ENCODE measurements at regions not wholly inside any gene's neighbourhood (a gene's known extent, or its start where the extent isn't known, plus 50 kb on each side); places are given as distances from the start of the nearest gene placed in this dataset.

- H3K4me1 Mint-ChIP-seq (ENCODE audit: low read depth) = no peaks in the 10 kb centered on the region
- no peaks in the 10 kb centered on the region for H3K9me3 Mint-ChIP-seq (ENCODE audit: low read depth)
- H3K4me3 Mint-ChIP-seq = no peak overlapping the region
- H3K27me3 Mint-ChIP-seq = peaks cover 2% of the 10 kb centered on the region
- no peaks in the 10 kb centered on the region for H3K36me3 Mint-ChIP-seq
- no peak overlapping the region for H3K27ac Mint-ChIP-seq
Observed at GRCh38 chr6:47159763-47160162, 117.6 kb upstream of the ADGRF1 start.

DNA sequence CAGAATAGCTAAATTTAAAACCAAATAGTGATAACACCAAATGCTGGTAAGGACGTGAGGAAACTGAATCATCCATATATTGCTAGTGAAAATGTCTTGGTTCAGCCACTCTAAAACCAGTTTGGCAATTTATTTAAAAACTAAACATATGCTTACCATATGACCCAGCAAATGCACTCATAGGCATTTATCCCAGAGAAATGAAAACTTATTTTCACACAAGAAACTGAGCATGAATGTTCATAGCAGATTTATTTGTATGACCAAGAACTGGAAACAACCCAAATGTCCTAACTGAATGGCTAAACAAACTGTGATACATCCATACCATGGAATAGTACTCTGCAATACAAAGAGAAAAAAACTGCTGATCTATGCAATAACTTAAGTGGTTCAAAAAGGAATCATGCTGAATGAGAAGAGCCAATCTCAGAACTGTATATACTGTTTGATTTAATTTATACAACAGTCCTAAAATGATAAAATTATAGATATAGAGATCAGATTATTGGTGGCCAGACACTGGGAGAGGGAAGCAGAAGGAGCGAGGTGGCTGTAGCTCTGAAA is 115.6 kb upstream of the ADGRF1 start:
- no peaks in the 10 kb centered on the region for H3K9me3 Mint-ChIP-seq (ENCODE audit: low read depth)
- H3K4me3 Mint-ChIP-seq = no peak overlapping the region
- peaks cover 2% of the 10 kb centered on the region for H3K27me3 Mint-ChIP-seq
- H3K36me3 Mint-ChIP-seq = no peaks in the 10 kb centered on the region
- H3K4me1 Mint-ChIP-seq (ENCODE audit: low read depth) = no peaks in the 10 kb centered on the region
- H3K27ac Mint-ChIP-seq = no peak overlapping the region

GRCh38 chr6:47157063-47157462 is 114.9 kb upstream of the ADGRF1 start:
- Mint-ChIP-seq H3K4me3 (no peak overlapping the region), H3K4me1 (ENCODE audit: low read depth) (no peaks in the 10 kb centered on the region), H3K36me3 (no peaks in the 10 kb centered on the region), H3K27me3 (peaks cover 2% of the 10 kb centered on the region), H3K27ac (no peak overlapping the region), H3K9me3 (ENCODE audit: low read depth) (no peaks in the 10 kb centered on the region)

- H3K36me3 Mint-ChIP-seq = no peaks in the 10 kb centered on the region
- no peaks in the 10 kb centered on the region for H3K9me3 Mint-ChIP-seq (ENCODE audit: low read depth)
- no peak overlapping the region for H3K4me3 Mint-ChIP-seq
- no peak overlapping the region for H3K27ac Mint-ChIP-seq
- H3K27me3 Mint-ChIP-seq = peaks cover 2% of the 10 kb centered on the region
- H3K4me1 Mint-ChIP-seq (ENCODE audit: low read depth) = no peaks in the 10 kb centered on the region
Observed at GRCh38 chr6:47156196-47156595, 114.1 kb upstream of the ADGRF1 start.

GRCh38 chr6:47153404-47153755 is 111.2 kb upstream of the ADGRF1 start:
- Mint-ChIP-seq H3K27me3 (no peaks in the 10 kb centered on the region), H3K27ac (no peak overlapping the region), H3K36me3 (no peaks in the 10 kb centered on the region), H3K4me3 (no peak overlapping the region), H3K4me1 (ENCODE audit: low read depth) (no peaks in the 10 kb centered on the region), H3K9me3 (ENCODE audit: low read depth) (no peaks in the 10 kb centered on the region)

- Mint-ChIP-seq H3K9me3 (ENCODE audit: low read depth) (no peaks in the 10 kb centered on the region), H3K27me3 (no peaks in the 10 kb centered on the region), H3K4me1 (ENCODE audit: low read depth) (no peaks in the 10 kb centered on the region), H3K27ac (no peak overlapping the region), H3K4me3 (no peak overlapping the region), H3K36me3 (no peaks in the 10 kb centered on the region)
Observed at GRCh38 chr6:47152666-47153403, 110.7 kb upstream of the ADGRF1 start.

DNA sequence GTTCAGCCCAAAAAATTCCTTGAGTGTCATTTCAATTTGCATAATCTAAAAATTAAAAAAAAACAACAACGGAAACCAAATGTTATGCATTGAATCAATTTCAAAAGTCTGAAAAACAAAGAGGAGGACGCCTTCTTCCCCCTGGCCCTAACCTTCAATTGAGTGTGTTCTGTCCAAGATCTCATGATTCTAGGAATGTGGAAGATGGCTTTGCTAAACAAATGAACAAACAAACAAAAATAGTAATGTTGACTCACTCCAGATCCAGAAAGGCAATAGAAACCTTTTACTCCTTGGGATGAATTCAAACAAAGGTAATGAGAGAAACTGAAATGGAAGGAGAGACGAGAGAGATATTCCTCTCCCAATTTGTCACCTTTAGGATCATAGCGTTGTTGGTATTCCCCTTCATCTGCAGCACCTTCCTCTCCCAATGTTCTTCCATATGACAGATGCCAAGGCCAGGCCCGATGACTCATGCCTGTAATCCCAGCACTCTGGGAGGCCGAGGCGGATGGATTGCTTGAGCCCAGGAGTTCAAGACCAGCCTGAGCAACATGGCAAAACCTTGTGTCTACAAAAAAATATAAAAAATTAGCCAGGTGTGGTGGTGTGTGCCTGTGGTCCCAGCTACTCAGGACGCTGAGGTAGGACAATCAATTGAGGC is 109.2 kb upstream of the ADGRF1 start:
- Mint-ChIP-seq H3K4me1 (ENCODE audit: low read depth) (no peaks in the 10 kb centered on the region), H3K27ac (no peak overlapping the region), H3K9me3 (ENCODE audit: low read depth) (no peaks in the 10 kb centered on the region), H3K36me3 (no peaks in the 10 kb centered on the region), H3K27me3 (peaks cover 1% of the 10 kb centered on the region), H3K4me3 (no peak overlapping the region)

GRCh38 chr6:47149554-47149953 is 107.4 kb upstream of the ADGRF1 start:
- Mint-ChIP-seq H3K27ac (no peak overlapping the region), H3K36me3 (no peaks in the 10 kb centered on the region), H3K9me3 (ENCODE audit: low read depth) (no peaks in the 10 kb centered on the region), H3K4me1 (ENCODE audit: low read depth) (no peaks in the 10 kb centered on the region), H3K4me3 (no peak overlapping the region), H3K27me3 (peaks cover 4% of the 10 kb centered on the region)

DNA sequence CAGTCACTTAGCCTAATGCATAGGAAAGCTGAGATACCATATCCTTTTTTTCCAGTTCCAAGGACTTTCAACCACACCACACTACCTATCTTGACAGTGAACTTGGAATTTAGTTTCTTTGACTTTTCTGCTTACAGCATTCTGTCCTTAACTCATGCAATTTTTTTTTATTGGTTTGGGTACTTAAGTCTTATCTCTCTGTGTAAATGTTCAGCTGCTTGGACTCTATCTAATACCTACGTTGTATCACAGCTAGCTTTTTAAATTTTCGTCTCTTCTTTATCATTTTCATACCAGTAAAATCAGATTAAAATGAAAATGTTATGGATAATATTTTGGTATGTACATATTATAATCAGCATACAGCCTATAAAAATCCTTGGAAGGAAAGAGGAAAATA is 106.9 kb upstream of the ADGRF1 start:
- H3K27me3 Mint-ChIP-seq = peaks cover 4% of the 10 kb centered on the region
- H3K27ac Mint-ChIP-seq = no peak overlapping the region
- H3K9me3 Mint-ChIP-seq (ENCODE audit: low read depth) = no peaks in the 10 kb centered on the region
- H3K4me1 Mint-ChIP-seq (ENCODE audit: low read depth) = no peaks in the 10 kb centered on the region
- no peak overlapping the region for H3K4me3 Mint-ChIP-seq
- H3K36me3 Mint-ChIP-seq = no peaks in the 10 kb centered on the region

GRCh38 chr6:47147836-47148344 is 105.8 kb upstream of the ADGRF1 start:
- Mint-ChIP-seq H3K27ac (no peak overlapping the region), H3K27me3 (peaks cover 4% of the 10 kb centered on the region), H3K36me3 (no peaks in the 10 kb centered on the region), H3K4me3 (no peak overlapping the region), H3K9me3 (ENCODE audit: low read depth) (no peaks in the 10 kb centered on the region), H3K4me1 (ENCODE audit: low read depth) (no peaks in the 10 kb centered on the region)

- H3K27ac Mint-ChIP-seq = no peak overlapping the region
- H3K4me1 Mint-ChIP-seq (ENCODE audit: low read depth) = no peaks in the 10 kb centered on the region
Observed at GRCh38 chr6:47147175-47147727, 105.1 kb upstream of the ADGRF1 start.

GRCh38 chr6:47146431-47147174 is 104.5 kb upstream of the ADGRF1 start:
- no peaks in the 10 kb centered on the region for H3K4me1 Mint-ChIP-seq (ENCODE audit: low read depth)
- H3K4me3 Mint-ChIP-seq = no peak overlapping the region
- H3K27me3 Mint-ChIP-seq = peaks cover 4% of the 10 kb centered on the region
- no peak overlapping the region for H3K27ac Mint-ChIP-seq
- H3K9me3 Mint-ChIP-seq (ENCODE audit: low read depth) = no peaks in the 10 kb centered on the region
- H3K36me3 Mint-ChIP-seq = no peaks in the 10 kb centered on the region

More at GRCh38 chr6:47147175-47147727, 105.1 kb upstream of the ADGRF1 start:
- Mint-ChIP-seq H3K9me3 (ENCODE audit: low read depth) (no peaks in the 10 kb centered on the region), H3K27me3 (peaks cover 4% of the 10 kb centered on the region), H3K36me3 (no peaks in the 10 kb centered on the region), H3K4me3 (no peak overlapping the region)

DNA sequence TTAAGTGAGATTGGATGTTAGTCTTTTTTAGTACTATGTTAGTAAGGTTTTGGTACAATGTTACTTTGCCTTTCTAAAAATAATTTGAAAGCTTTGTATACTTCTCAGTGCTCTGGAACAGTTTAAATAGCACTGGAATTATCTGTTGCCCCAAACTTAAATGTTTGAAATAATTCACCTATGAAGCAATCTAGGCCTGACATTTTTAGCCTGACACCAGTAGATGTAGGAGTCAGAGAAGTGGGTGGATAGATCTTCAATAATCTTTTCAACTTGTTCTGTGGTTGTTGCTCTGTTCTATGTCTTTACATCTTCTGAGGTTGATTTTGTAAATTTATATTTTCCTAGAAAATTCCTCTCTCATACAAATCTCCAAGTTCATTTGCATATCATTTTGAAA is 103.1 kb upstream of the ADGRF1 start:
- H3K4me3 Mint-ChIP-seq = no peak overlapping the region
- no peak overlapping the region for H3K27ac Mint-ChIP-seq

GRCh38 chr6:47144306-47144705 is 102.2 kb upstream of the ADGRF1 start:
- Mint-ChIP-seq H3K27me3 (peaks cover 4% of the 10 kb centered on the region), H3K4me3 (no peak overlapping the region), H3K4me1 (ENCODE audit: low read depth) (no peaks in the 10 kb centered on the region), H3K27ac (no peak overlapping the region), H3K9me3 (ENCODE audit: low read depth) (no peaks in the 10 kb centered on the region), H3K36me3 (no peaks in the 10 kb centered on the region)

More for the DNA sequence above, 103.1 kb upstream of the ADGRF1 start:
- peaks cover 4% of the 10 kb centered on the region for H3K27me3 Mint-ChIP-seq
- H3K4me1 Mint-ChIP-seq (ENCODE audit: low read depth) = no peaks in the 10 kb centered on the region
- no peaks in the 10 kb centered on the region for H3K36me3 Mint-ChIP-seq
- H3K9me3 Mint-ChIP-seq (ENCODE audit: low read depth) = no peaks in the 10 kb centered on the region

DNA sequence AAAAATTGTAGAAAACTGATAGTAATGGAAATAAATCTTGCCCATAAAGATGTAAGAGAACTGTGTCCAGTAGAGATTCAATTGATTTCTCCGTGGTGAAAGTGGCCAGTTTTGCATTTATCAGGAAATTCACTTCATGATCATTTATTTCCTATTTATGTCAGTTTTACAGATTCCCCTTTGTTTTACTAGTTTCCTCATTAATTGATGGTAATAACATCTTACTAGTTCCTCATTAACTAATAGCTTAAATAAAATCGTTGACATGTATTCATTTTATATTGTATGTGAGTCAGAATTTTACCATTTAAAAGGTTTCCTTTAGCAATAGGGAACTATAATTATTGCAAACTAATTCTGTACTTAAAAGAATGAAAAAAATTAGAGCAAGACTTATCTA is 99.8 kb upstream of the ADGRF1 start:
- Mint-ChIP-seq H3K4me3 (no peak overlapping the region), H3K27me3 (peaks cover 6% of the 10 kb centered on the region), H3K9me3 (ENCODE audit: low read depth) (no peaks in the 10 kb centered on the region), H3K36me3 (no peaks in the 10 kb centered on the region), H3K4me1 (ENCODE audit: low read depth) (peaks cover 3% of the 10 kb centered on the region), H3K27ac (no peak overlapping the region)

Data from activated naive CD8-positive, alpha-beta T cell (primary cell).